ENCODE measurements at regions not wholly inside any gene's neighbourhood (a gene's known extent, or its start where the extent isn't known, plus 50 kb on each side); places are given as distances from the start of the nearest gene placed in this dataset.

- no peak for TF ChIP-seq EZH2phosphoT487 (IDR thresholded peaks at IDR 0.05; ENCODE audit: insufficient read depth, low read depth)
- TF ChIP-seq EZH2 (IDR thresholded peaks at IDR 0.05; ENCODE audit: insufficient read depth, poor library complexity, severe bottlenecking): no peak
Measured at GRCh38 chr11:105269862-105270261, 130.3 kb upstream of the CARD18 start.
